AG10803 (cell line): ENCODE measurements at regions not wholly inside any gene's neighbourhood (a gene's known extent, or its start where the extent isn't known, plus 50 kb on each side); places are given as distances from the start of the nearest gene placed in this dataset.

ENCODE experiments used
- DNase-seq: peaks from one replicate; pipeline ENCODE4 v3.0.0; 2010; ENCODE audit warnings: low read depth
- H3K4me3 ChIP-seq: 2 replicates; pipeline ENCODE4 v1.5.1; 2011; ENCODE audit warnings: mild to moderate bottlenecking, low read length, control low read depth
- TF ChIP-seq, protein P1 (sequence below): conservative IDR thresholded peaks from 2 replicates; pipeline ENCODE4 v1.5.1; 2011; ENCODE audit warnings: mild to moderate bottlenecking, low read length, control low read depth, inconsistent platforms

DNA sequence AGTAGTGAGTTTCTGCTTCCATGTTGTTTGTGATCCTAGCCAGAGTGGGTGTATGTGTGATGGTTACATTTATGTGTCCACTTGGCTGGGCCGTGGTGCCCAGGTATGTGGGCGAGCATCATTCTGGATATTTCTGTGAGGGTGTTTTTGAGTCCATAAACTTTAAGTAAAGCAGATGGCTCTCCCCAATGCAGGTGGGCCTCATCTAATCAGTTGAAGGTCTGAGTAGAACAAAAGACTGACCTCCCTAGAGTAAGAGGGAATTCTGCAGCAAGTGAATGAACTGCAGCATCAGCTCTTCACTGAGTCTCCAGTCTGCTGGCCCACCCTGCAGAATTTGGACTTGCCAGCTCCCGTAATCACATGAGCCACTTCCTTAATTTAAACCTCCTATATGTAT lies 571.9 kb downstream of the ACTR3B start:
- TF ChIP-seq, protein P1, sequence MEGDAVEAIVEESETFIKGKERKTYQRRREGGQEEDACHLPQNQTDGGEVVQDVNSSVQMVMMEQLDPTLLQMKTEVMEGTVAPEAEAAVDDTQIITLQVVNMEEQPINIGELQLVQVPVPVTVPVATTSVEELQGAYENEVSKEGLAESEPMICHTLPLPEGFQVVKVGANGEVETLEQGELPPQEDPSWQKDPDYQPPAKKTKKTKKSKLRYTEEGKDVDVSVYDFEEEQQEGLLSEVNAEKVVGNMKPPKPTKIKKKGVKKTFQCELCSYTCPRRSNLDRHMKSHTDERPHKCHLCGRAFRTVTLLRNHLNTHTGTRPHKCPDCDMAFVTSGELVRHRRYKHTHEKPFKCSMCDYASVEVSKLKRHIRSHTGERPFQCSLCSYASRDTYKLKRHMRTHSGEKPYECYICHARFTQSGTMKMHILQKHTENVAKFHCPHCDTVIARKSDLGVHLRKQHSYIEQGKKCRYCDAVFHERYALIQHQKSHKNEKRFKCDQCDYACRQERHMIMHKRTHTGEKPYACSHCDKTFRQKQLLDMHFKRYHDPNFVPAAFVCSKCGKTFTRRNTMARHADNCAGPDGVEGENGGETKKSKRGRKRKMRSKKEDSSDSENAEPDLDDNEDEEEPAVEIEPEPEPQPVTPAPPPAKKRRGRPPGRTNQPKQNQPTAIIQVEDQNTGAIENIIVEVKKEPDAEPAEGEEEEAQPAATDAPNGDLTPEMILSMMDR, result no peak
- DNase-seq, result no peak
- H3K4me3 ChIP-seq, result no peak overlapping the region

- DNase-seq, result no peak
- TF ChIP-seq, protein P1, result no peak
- H3K4me3 ChIP-seq, result no peak overlapping the region
These were observed 594.5 kb downstream of the ACTR3B start for GRCh38 chr7:153354071-153354470.

- no peak overlapping the region for H3K4me3 ChIP-seq
- DNase-seq, result no peak
- TF ChIP-seq, protein P1, result no peak
These were observed 610.5 kb downstream of the ACTR3B start for GRCh38 chr7:153370092-153370491.

GRCh38 chr7:153380636-153381035 lies 621.1 kb downstream of the ACTR3B start:
- no peak for DNase-seq
- TF ChIP-seq, protein P1, result no peak
- no peak overlapping the region for H3K4me3 ChIP-seq

DNA sequence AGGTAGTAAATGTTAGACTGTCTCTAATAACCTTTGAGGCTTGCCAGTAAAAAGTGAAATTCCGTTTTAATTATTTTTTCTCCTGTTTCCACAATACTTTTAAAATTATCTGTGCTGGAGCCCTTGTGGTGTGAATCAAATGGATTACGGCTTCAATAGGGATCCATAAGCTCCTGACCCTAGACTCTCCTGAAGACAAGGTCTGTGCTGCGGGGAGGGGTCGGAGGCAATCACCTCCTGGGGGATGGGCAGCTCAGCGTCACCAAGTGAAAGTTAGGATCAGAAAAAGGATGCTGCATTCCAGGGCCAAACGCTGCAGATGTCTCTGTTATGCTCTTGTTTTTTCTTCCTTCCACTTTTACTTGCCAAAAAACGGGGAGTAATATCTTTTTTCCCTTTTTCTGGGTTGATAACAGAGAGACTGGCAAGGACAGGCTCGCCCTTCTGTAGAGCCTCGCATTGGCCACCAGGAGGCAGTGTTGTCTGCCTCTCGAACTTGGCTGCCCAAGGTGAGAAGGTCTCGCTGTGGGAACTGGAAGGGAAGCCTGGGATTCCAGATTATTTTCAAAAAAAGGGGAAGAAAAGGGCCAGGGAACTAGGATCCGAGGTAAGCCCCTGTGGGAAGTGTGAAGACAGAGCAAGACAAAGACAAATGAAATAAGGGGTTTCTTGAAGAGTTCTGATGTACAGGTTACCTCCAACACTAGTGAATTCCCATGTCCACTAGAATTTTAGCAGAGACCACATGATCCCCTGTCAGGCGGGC lies 621.9 kb downstream of the ACTR3B start:
- H3K4me3 ChIP-seq, result no peak overlapping the region
- TF ChIP-seq, protein P1, result no peak
- no peak for DNase-seq

DNA sequence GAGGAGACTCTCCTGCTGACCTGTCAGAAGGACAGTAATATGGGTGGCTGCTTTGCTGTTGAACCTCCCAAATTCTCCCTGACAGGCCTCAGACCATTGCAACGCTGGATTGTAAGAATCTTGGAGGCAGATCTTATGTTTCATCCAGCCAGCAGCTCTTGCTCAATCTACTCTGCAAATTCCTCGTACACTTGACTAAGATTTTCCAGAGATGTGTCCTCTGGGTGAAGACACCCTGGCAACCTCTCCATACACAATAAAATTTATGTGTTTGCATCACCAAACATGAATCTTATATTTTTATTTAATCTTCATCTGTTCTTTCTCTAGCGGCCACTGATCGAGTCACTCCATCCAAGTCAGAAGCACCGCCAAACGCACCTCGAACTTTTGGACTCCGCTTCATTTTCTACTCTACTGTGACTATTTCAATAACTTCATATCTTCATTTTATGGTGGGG lies 623.1 kb downstream of the ACTR3B start:
- TF ChIP-seq, protein P1, result no peak
- no peak for DNase-seq
- H3K4me3 ChIP-seq, result no peak overlapping the region

- DNase-seq, result no peak
- H3K4me3 ChIP-seq, result no peak overlapping the region
- TF ChIP-seq, protein P1, result no peak
These were observed 624.2 kb downstream of the ACTR3B start for GRCh38 chr7:153383781-153384180.
